HG02623 (cell line): ENCODE measurements at regions not wholly inside any gene's neighbourhood (a gene's known extent, or its start where the extent isn't known, plus 50 kb on each side); places are given as distances from the start of the nearest gene placed in this dataset.

ENCODE experiments used
- ATAC-seq: cut with Tn5 transposase; IDR thresholded peaks from one replicate; pipeline ENCODE4 v1.9.1; 2021; ENCODE audit warnings: moderate library complexity; ENCODE audit not compliant: unreplicated experiment

DNA sequence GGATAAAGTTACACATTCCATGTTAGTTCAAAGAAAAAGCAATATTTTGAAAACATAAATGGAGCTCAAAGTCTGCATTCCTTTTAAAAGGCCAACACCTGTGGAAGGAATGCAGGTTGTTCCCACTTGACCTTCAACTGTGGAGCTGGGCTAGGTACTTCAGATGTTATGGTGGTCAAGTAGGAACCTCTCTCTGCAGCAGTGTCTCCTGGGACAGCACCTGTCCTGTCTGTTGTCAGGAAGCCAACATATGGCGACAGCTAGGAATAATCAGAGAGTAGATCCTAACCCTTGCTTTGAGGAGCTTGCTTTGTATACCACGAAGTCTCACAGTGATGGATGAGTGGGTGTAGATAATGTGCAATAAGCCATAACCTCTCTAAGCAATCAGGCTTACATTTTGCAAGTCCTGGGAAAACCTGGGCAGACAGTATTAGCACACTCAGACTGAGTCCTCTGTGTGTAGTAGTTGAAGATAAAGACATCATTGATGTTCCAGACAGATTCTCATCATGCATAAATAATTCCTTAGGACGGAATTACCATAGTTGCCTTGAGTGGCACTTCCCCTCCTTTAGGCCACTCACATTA lies 347.5 kb downstream of the PRL start:
- no peak for ATAC-seq

DNA sequence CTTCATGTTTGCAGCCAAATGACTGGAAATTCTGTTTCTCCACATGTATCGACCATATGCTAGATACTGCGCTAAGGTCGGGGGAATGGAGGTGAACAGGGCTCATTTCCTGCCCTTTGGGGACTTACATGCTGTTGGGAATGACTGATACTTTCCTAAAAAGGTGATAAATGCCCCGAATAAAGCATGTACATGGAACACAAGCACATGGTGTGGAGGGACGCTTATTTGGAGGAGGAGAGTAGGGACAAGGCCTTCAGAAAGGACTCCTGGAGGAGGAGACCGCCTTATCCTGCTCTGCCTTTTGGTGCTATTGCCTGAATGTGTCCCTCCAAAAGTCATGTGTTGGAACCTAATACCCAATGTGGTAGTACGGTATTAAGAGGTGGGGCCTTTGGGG lies 344.5 kb downstream of the PRL start:
- ATAC-seq = no peak

GRCh38 chr6:21953831-21954801 lies 342.7 kb downstream of the PRL start:
- no peak for ATAC-seq

DNA sequence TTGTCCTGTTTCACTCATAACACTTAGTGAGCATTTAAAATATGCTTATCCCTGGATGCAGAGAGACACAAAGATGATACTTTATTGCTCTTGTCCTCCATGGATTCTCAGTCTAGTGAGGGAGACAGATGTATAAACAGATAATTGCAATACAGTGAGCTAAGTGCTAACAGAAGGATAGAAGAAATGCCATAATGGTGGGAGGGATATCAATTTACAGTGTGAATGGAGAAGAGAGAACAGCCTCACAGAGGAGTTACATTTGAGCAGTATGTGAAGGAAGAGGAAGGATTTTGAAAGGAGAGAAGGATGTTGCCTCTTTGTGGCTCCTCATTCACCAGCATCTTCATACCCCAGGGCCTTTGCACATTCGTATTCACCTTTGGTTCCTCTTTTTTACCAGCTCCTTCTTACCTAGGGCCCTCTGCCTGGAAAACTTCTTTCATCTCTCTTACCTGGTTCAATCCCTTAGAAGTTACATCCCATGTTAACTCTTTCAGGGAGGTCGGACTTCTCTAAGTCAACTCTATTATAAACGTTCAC lies 341.7 kb downstream of the PRL start:
- no peak for ATAC-seq

- ATAC-seq = no peak
These were observed 340.9 kb downstream of the PRL start for GRCh38 chr6:21955951-21956350.

- ATAC-seq = no peak
These were observed 338.4 kb downstream of the PRL start for GRCh38 chr6:21958428-21958827.

DNA sequence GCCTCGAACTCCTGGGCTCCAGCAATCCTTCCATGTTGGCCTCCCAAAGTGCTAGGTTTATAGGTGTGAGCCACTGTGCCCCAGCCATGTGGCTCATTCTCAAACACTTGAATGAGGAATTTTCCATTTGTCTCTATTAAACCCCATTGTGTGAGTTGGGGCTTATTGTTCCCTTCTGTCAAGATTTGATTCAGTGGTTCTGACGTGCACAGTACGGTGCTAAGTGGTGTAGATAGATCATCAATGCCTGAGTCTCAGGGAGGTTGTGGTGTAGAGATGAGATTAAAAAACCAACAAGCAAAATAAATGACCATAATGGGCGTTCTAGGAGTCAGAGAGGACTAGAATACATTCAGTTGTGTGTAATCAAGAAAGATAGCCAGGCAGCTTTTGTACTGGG lies 335.6 kb downstream of the PRL start:
- ATAC-seq = no peak

GRCh38 chr6:21965016-21965415 lies 331.8 kb downstream of the PRL start:
- ATAC-seq = no peak

DNA sequence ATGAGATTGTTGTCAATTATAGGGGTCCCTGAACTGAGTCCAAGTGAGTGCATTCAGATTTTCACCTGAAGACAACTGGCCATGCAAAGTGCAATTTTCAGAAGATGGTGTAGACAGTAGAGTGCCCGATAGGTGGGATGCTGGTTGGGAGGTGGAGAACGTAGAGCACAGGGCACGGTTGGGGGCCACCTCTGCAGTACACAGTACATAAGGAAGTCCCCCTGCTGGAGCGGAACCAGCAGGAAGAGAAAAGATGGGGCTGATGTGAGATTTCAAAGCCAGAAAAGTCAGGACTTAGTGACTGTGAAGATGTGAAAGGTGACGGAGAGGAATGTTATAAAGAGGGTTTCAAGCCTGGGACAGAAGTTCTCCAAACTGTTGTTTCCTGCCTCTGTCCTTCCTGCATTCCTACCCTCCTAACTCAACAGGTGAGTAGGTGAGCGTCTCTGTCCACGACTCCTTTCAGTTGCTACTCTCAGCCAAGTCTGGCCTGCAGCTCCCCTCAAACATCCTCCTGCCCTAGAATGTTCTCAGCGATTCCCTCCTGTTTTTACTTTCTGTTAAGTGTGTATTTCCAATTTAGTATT lies 330.8 kb downstream of the PRL start:
- no peak for ATAC-seq

DNA sequence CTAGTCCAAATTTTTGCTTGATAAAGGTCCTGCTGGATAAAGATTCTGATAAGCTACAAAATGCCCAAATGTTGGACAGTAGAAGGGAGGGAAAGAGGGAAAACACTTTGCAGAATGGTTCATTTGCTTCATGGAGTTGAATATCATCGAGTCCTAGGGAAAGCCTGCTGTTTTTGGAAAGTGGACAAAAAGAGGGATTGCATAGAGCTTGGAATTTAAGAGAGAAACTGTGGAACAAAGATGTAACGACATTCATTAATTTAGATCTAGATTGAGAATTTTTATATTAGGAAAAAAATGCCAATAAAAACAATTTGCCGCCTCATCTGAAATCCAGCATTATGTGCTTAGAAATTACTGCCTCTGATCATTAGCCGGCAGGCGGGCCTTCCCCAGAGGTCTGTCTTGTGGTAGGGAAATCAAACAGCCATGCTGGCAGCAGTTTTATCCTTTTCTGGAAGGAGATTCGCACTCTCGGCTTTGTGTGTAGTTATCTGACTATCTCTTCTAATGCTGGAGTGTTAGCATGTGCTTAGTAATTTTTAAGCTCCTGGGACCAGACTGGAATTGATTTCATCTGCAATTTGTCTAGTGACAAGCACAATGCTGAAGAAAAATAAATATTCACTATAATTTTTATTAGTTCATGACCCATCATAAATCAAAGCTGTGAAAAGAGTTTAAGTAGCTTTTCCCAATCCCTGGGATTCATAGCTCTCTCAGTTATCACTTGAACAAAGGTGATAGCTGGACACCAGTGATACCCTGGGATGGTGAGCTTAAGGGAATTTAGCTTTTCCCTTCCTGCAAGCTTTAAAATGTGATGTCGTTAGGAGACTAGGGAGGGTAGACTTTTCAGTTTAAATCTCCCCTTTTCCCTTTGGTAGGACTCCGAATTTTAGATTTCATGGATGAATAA lies 329.5 kb downstream of the PRL start:
- no peak for ATAC-seq

DNA sequence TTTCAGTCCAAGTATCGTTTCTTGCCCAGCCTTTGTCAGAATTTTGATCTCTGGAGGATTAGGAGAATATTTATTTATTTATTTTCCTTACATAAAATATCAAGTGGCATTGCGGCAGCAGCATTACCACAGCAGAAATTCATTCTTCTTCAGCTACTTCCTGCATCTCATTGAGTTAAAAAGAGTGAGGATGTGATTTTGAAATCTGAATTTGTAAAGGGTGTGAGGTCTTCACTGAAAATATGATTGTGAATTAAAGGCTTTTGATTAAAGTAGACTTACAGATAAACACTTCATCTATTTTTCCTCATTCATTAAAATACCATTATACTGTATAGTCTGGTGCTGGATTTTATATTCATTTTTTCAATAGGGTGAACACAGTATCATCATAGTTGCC lies 328.4 kb downstream of the PRL start:
- ATAC-seq = no peak

- ATAC-seq = no peak
These were observed 327.6 kb downstream of the PRL start for GRCh38 chr6:21969192-21969591.

DNA sequence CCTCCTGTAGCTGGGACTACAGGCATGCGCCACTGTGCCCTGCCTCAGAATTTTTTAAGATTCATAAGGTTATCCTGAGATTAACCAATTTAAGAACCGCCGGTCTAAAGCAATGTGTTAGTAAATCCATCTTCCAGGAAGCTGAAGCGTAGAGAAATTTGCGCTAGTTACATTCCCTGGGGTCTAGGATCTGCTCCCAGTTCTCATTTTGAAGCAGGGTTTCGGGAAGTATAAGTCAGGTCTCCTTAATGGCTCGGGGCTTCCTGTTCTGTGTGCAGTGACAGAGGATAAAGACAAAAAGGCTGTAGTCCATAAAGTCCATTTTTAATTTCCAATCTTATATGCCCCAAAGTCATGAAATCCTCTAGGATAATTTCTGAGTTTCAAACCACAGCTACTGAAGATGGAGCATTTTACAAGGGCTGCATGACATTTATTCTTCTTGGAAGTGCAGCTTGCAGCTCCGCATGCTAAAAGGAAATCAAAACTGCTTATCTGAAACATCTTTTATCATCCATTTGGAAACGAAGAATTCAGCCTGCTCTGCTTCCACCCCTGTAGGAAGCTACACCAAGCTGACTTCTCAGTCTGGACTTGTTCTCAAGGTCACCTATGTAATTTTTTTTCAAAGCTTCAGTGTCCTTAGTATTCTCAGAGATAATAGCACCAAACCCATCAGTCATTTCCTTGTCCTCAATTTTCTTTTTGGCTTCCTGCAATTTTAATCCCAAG lies 326.1 kb downstream of the PRL start:
- ATAC-seq = no peak

DNA sequence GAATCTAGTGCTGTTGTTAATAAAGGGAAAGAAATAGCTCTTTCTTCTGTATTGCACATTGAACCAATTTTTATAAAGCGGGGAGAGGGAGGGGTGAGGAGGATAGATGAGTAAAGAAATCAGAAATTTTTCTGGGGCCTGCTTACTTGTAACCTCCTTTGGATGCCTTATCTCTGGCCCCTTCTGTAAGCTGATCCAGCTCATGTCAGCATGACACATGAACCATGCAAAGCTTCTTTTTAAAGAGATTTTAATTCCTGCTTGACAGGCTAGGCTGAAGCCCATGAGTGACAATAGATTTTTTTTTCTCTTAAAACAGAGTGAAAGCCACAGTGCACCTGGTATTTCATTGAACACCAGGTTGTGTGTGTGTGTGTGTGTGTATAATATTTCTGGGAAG lies 325.3 kb downstream of the PRL start:
- ATAC-seq = no peak

GRCh38 chr6:21972516-21972915 lies 324.3 kb downstream of the PRL start:
- ATAC-seq = no peak

DNA sequence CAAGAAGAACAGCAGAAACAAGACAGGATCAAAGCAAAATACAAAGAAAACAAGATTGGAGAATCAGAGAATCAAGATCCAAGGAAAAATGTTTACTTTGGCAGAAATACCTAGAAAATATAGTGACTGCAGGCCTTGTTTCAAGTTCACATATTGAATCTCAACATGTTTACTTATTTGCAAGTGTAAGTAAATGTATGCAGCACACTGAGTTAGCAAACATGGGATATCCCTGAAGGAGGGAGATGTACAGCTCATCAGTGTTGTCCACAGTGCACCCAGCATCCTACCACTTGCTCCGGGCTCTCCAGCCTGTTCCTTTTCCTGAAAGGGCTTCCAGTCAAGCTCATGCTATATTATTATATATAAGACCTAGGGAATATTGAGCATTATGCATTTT lies 319.5 kb downstream of the PRL start:
- no peak for ATAC-seq

DNA sequence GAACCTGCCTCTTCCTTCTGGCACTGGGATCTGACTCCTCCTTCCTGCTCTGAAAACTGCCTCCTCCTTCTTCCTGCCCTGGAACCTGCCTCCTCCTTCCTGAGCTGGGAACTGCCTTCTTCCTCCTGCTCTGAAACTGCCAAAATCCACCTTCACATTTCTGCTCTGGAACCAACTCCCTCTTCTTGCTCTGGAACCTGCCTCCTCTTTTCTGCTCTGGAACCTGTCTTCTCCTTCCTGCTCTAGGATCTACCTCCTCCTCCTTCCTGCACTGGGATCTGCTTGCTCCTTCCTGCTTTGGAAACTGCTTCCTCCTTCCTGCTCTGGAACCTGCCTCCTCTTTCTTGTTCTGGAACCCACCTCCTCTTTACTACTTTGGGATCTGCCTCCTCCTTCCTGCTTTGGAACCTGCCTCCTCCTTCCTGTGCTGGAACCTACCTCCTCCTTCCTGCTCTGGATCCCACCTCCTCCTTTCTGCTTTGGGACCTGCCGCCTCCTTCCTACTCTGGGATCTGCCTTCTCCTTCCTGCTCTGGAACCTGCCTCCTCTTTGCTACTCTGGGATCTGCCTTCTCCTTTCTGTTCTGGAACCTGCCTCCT lies 315.5 kb downstream of the PRL start:
- no peak for ATAC-seq

DNA sequence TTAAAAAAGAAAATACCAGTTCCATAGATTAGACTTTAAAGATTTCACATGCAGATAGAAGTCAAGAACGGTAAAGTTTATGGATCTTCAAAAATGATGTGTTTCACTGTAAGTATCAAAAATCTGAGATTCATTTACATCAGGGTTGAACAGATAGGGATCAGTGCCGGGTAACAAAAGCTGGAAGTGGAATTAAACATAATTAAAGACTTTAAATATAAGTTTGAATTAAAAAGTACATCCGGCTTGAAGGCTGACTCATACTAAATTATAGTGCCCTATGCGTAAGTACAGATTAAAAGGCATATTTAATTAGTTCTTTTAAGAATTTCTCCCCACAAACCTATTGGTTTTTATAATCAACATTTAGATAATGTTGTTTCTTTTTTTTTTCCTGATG lies 312.7 kb downstream of the PRL start:
- no peak for ATAC-seq

GRCh38 chr6:21984561-21984960 lies 312.3 kb downstream of the PRL start:
- ATAC-seq = no peak

GRCh38 chr6:21985904-21986303 lies 310.9 kb downstream of the PRL start:
- ATAC-seq = no peak
